HG02970 (cell line): ENCODE measurements at regions not wholly inside any gene's neighbourhood (a gene's known extent, or its start where the extent isn't known, plus 50 kb on each side); places are given as distances from the start of the nearest gene placed in this dataset.

ENCODE experiments used
- ATAC-seq: cut with Tn5 transposase; IDR thresholded peaks from one replicate; pipeline ENCODE4 v1.9.1; 2021; ENCODE audit warnings: mild to moderate bottlenecking, moderate library complexity, moderate number of reproducible peaks; ENCODE audit not compliant: unreplicated experiment, low FRiP score

GRCh38 chr9:78552802-78553201 is 255.9 kb downstream of the PSAT1 start:
- ATAC-seq, result no peak

- no peak for ATAC-seq
Measured at GRCh38 chr9:78557540-78557939, 260.6 kb downstream of the PSAT1 start.

- no peak for ATAC-seq
Measured at GRCh38 chr9:78559449-78559885, 262.5 kb downstream of the PSAT1 start.

- ATAC-seq, result no peak
Measured at GRCh38 chr9:78562021-78562420, 265.1 kb downstream of the PSAT1 start.

- ATAC-seq, result no peak
Measured at GRCh38 chr9:78563269-78563668, 266.3 kb downstream of the PSAT1 start.

- no peak for ATAC-seq
Measured at GRCh38 chr9:78565481-78565880, 268.6 kb downstream of the PSAT1 start.

GRCh38 chr9:78566521-78566920 is 269.6 kb downstream of the PSAT1 start:
- ATAC-seq, result no peak

GRCh38 chr9:78566948-78567675 is 270.2 kb downstream of the PSAT1 start:
- ATAC-seq, result no peak

- ATAC-seq, result no peak
Measured at GRCh38 chr9:78567693-78568092, 270.8 kb downstream of the PSAT1 start.

- no peak for ATAC-seq
Measured at GRCh38 chr9:78568774-78569173, 271.8 kb downstream of the PSAT1 start.

GRCh38 chr9:78572266-78572665 is 275.3 kb downstream of the PSAT1 start:
- no peak for ATAC-seq

GRCh38 chr9:78573205-78573604 is 276.3 kb downstream of the PSAT1 start:
- ATAC-seq, result no peak

GRCh38 chr9:78573669-78574068 is 276.7 kb downstream of the PSAT1 start:
- no peak for ATAC-seq

- no peak for ATAC-seq
Measured at GRCh38 chr9:78574354-78575045, 277.6 kb downstream of the PSAT1 start.

GRCh38 chr9:78575081-78575480 is 278.2 kb downstream of the PSAT1 start:
- no peak for ATAC-seq

- no peak for ATAC-seq
Measured at GRCh38 chr9:78575771-78576170, 278.8 kb downstream of the PSAT1 start.

GRCh38 chr9:78577156-78577906 is 280.4 kb downstream of the PSAT1 start:
- no peak for ATAC-seq

GRCh38 chr9:78578072-78578471 is 281.1 kb downstream of the PSAT1 start:
- ATAC-seq, result no peak

- no peak for ATAC-seq
Measured at GRCh38 chr9:78582821-78583220, 285.9 kb downstream of the PSAT1 start.

- ATAC-seq, result no peak
Measured at GRCh38 chr9:78584589-78584988, 287.7 kb downstream of the PSAT1 start.

GRCh38 chr9:78585909-78586308 is 289.0 kb downstream of the PSAT1 start:
- ATAC-seq, result no peak
